Fibroblast of lung (primary cell): ENCODE measurements at regions not wholly inside any gene's neighbourhood (a gene's known extent, or its start where the extent isn't known, plus 50 kb on each side); places are given as distances from the start of the nearest gene placed in this dataset.
A peak's percentile ranks its signal among the peaks of the same experiment; 100 is the strongest.

Source experiments
- DNase-seq, 2 donors: peaks; one replicate each; pipeline versions ENCODE4 v3.0.0 to v3.0.0-alpha.2; 2010; ENCODE audit warnings: low read depth in 2 of 2
- H2AFZ ChIP-seq: 2 replicates; pipeline ENCODE4 v1.5.1; 2012; ENCODE audit warnings: low read length, control low read depth, inconsistent platforms
- H3K27ac ChIP-seq: 2 replicates; pipeline ENCODE4 v1.5.1; 2011; ENCODE audit warnings: low read length, control low read depth; ENCODE audit not compliant: insufficient read depth
- H3K27me3 ChIP-seq: 2 replicates; pipeline ENCODE4 v1.5.1; 2011; ENCODE audit warnings: mild to moderate bottlenecking, low read length; ENCODE audit not compliant: control insufficient read depth, insufficient read depth
- H3K36me3 ChIP-seq: 2 replicates; pipeline ENCODE4 v1.5.1; 2011; ENCODE audit warnings: low read length; ENCODE audit not compliant: control insufficient read depth, insufficient read depth
- H3K4me1 ChIP-seq: 2 replicates; pipeline ENCODE4 v1.5.1; 2011; ENCODE audit warnings: low read length; ENCODE audit not compliant: control insufficient read depth, insufficient read depth; ENCODE audit errors: extremely low read depth
- H3K4me2 ChIP-seq: 2 replicates; pipeline ENCODE4 v1.5.1; 2011; ENCODE audit warnings: low read length, control low read depth; ENCODE audit not compliant: insufficient read depth; ENCODE audit errors: extremely low read depth
- H3K4me3 ChIP-seq, 4 experiments: fragments of 200-600 bp in 1 of 4; sonication (generic) in 1 of 4; replicated peaks in 1 of 4; 2 replicates each; pipeline ENCODE4 v1.5.1; 2011 to 2016; ENCODE audit warnings: low read length in 4 of 4, low read depth in 3 of 4, mild to moderate bottlenecking in 3 of 4, control low read depth in 2 of 4, inconsistent platforms in 1 of 4, mixed read lengths in 1 of 4; ENCODE audit not compliant: insufficient read depth in 1 of 4; ENCODE audit errors: control extremely low read depth in 1 of 4
- H3K79me2 ChIP-seq: 2 replicates; pipeline ENCODE4 v1.5.1; 2012; ENCODE audit warnings: mild to moderate bottlenecking, low read length, inconsistent platforms; ENCODE audit not compliant: control insufficient read depth, insufficient read depth
- H3K9ac ChIP-seq: 2 replicates; pipeline ENCODE4 v1.5.1; 2011; ENCODE audit warnings: mild to moderate bottlenecking, low read length, control low read depth; ENCODE audit not compliant: insufficient read depth
- H3K9me3 ChIP-seq: 2 replicates; pipeline ENCODE4 v1.5.1; 2012; ENCODE audit warnings: low read depth, low read length; ENCODE audit not compliant: control insufficient read depth, insufficient read depth
- H4K20me1 ChIP-seq: 2 replicates; pipeline ENCODE4 v1.5.1; 2011; ENCODE audit warnings: low read length; ENCODE audit not compliant: control insufficient read depth, insufficient read depth; ENCODE audit errors: extremely low read depth
- CTCF ChIP-seq, 2 donors: IDR thresholded peaks in 1 of 2; conservative IDR thresholded peaks in 1 of 2; 1 replicate in 1 of 2; 2 replicates in 1 of 2; pipeline ENCODE4 v1.5.1; 2011 to 2012; ENCODE audit warnings: low read length in 2 of 2, control low read depth in 1 of 2, inconsistent platforms in 1 of 2, low read depth in 1 of 2, mild to moderate bottlenecking in 1 of 2
- EZH2 ChIP-seq: IDR thresholded peaks from 2 replicates; pipeline ENCODE4 v1.5.1; 2012; ENCODE audit warnings: low read length, control low read depth, mild to moderate bottlenecking; ENCODE audit errors: missing control alignments

DNA sequence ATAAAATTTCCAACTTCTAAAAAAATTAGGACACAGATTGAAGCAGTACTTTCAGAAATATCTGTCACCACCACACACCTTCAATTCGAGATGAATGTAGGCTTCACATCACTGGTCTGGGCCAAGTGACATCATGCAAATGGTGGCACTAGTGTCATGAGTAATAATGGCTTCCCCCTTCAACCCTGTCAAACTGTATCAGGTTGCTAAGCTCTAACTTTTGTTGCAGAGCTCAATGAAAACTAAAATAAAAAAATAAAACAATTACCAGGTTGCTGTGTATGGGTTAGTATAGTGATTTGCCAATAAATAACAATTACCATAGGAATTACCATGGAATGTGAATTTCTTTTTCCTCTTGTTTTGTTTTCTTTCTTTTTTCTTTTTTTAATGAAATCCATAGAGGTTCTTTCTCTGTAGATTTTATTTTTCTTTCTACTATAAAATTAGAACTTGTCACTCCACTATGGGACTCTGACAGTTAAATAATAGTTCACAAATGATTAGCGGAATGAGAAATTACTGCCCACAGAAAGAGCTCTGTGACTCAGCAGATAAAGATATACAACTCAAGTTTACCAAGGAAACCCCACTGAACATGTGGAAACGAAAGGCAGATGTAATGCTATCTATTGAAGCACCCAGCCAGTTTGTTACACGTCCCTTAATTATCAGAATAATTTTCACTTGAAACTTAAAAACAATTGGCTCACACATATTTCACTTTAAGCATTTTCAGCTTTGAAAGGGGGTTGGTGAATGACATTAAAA is 783.8 kb upstream of the WWC1 start:
- H3K27ac ChIP-seq, result no peak overlapping the region
- no peaks in the 10 kb centered on the region for H3K9me3 ChIP-seq
- H3K4me3 ChIP-seq, result no peak overlapping the region
- no peaks in the 10 kb centered on the region for H3K79me2 ChIP-seq
- H4K20me1 ChIP-seq, result no peaks in the 10 kb centered on the region
- TF ChIP-seq CTCF (conservative IDR thresholded peaks at IDR 0.05 in 1 of 2, IDR thresholded peaks at IDR 0.05 in 1 of 2; ENCODE audit: low read depth in 1 of 2, low read length in 2 of 2) (no peak), EZH2 (no peak)
- H3K9ac ChIP-seq, result no peak overlapping the region
- H3K36me3 ChIP-seq, result no peaks in the 10 kb centered on the region
- H2AFZ ChIP-seq, result no peak overlapping the region
- no peak overlapping the region for H3K4me2 ChIP-seq
- no peaks in the 10 kb centered on the region for H3K4me1 ChIP-seq
- no peaks in the 10 kb centered on the region for H3K27me3 ChIP-seq
- DNase-seq, result peak in 1 of 2 donors; percentile 30

GRCh38 chr5:167509076-167509475 is 782.4 kb upstream of the WWC1 start:
- no peaks in the 10 kb centered on the region for H3K27me3 ChIP-seq
- DNase-seq, result peak in 1 of 2 donors; percentile 20
- H3K27ac ChIP-seq, result no peak overlapping the region
- no peak for TF ChIP-seq EZH2
- no peak for TF ChIP-seq CTCF (conservative IDR thresholded peaks at IDR 0.05 in 1 of 2, IDR thresholded peaks at IDR 0.05 in 1 of 2; ENCODE audit: low read depth in 1 of 2, low read length in 2 of 2)
- H2AFZ ChIP-seq, result no peak overlapping the region
- no peaks in the 10 kb centered on the region for H3K36me3 ChIP-seq
- H3K79me2 ChIP-seq, result no peaks in the 10 kb centered on the region
- no peak overlapping the region for H3K9ac ChIP-seq
- H3K9me3 ChIP-seq, result no peaks in the 10 kb centered on the region
- H3K4me3 ChIP-seq, result no peak overlapping the region
- H3K4me2 ChIP-seq, result no peak overlapping the region
- no peaks in the 10 kb centered on the region for H4K20me1 ChIP-seq
- H3K4me1 ChIP-seq, result no peaks in the 10 kb centered on the region

DNA sequence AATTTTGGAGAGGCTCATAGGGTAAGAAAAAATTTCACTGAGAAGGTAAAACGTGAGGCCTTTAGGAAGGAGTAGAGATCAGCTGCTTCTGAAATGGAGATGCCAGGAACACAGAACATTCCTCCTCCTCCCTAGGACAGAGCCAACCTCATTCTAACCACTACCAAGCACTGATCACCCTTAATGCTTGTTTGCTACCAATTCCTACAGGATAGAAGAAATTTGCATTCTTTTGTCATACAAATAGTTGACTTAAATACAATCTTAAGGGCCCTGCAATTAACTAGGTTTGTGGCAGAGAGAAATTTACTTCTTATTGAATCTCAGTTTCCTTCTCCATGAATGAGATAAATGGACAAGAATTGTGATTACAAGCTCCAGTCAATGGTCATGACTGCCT is 780.2 kb upstream of the WWC1 start:
- Histone ChIP-seq H3K9ac (no peak overlapping the region), H3K36me3 (no peaks in the 10 kb centered on the region), H2AFZ (no peak overlapping the region), H3K4me3 (no peak overlapping the region), H3K4me1 (no peaks in the 10 kb centered on the region), H3K79me2 (no peaks in the 10 kb centered on the region), H3K9me3 (no peaks in the 10 kb centered on the region), H3K27me3 (no peaks in the 10 kb centered on the region), H3K27ac (no peak overlapping the region), H4K20me1 (no peaks in the 10 kb centered on the region), H3K4me2 (no peak overlapping the region)
- DNase-seq, result no peak
- no peak for TF ChIP-seq CTCF (conservative IDR thresholded peaks at IDR 0.05 in 1 of 2, IDR thresholded peaks at IDR 0.05 in 1 of 2; ENCODE audit: low read depth in 1 of 2, low read length in 2 of 2)
- TF ChIP-seq EZH2, result no peak
